WTC11 (cell line): ENCODE measurements at regions not wholly inside any gene's neighbourhood (a gene's known extent, or its start where the extent isn't known, plus 50 kb on each side); places are given as distances from the start of the nearest gene placed in this dataset.

Source experiments
- ATAC-seq: fragments of 200-7000 bp; cut with Tn5 transposase; 2 replicates; pipeline ENCODE4 v1.10.0; 2021; ENCODE audit warnings: mild to moderate bottlenecking, moderate library complexity
- CTCF ChIA-PET: fragments of 300-600 bp; sonication (Branson Sonifier 250); formaldehyde crosslinking; loops from one replicate; lab custom pipeline; 2021; ENCODE audit warnings: antibody characterized with exemption; lab: Charles Lee
- POLR2A ChIA-PET: fragments of 350-600 bp; sonication (Branson Sonifier 250); formaldehyde crosslinking; loops from one replicate; lab custom pipeline; 2021; ENCODE audit warnings: antibody characterized with exemption; lab: Charles Lee
- DNase-seq: peaks from one replicate; pipeline ENCODE4 v3.0.0; 2021; ENCODE audit warnings: low spot score
- H3K27ac Mint-ChIP-seq: 2 replicates; pipeline ENCODE4 v1.8.0; 2021; ENCODE audit warnings: mixed read lengths
- H3K27me3 Mint-ChIP-seq: 2 replicates; pipeline ENCODE4 v1.8.0; 2021; ENCODE audit warnings: low read depth, mild to moderate bottlenecking, moderate library complexity, mixed read lengths
- H3K36me3 Mint-ChIP-seq: 2 replicates; pipeline ENCODE4 v1.8.0; 2021; ENCODE audit warnings: mixed read lengths
- H3K4me1 Mint-ChIP-seq: 2 replicates; pipeline ENCODE4 v1.8.0; 2022; ENCODE audit warnings: mixed read lengths
- H3K4me3 Mint-ChIP-seq: 2 replicates; pipeline ENCODE4 v1.8.0; 2021; ENCODE audit warnings: mild to moderate bottlenecking, moderate library complexity, mixed read lengths
- H3K9me3 Mint-ChIP-seq: 2 replicates; pipeline ENCODE4 v1.8.0; 2021; ENCODE audit warnings: mixed read lengths
- CREM ChIP-seq: sonication (generic); formaldehyde crosslinking; IDR thresholded peaks from 2 replicates; pipeline ENCODE4 v1.8.1; 2022; ENCODE audit warnings: mild to moderate bottlenecking, missing genetic modification reagents, moderate library complexity
- ESRRA ChIP-seq: sonication (generic); formaldehyde crosslinking; IDR thresholded peaks from 2 replicates; pipeline ENCODE4 v1.8.1; 2022; ENCODE audit warnings: mild to moderate bottlenecking, missing genetic modification reagents, borderline replicate concordance
- NR2C2 ChIP-seq: sonication (generic); formaldehyde crosslinking; IDR thresholded peaks from 2 replicates; pipeline ENCODE4 v1.8.0; 2022; ENCODE audit warnings: mild to moderate bottlenecking, missing genetic modification reagents
- NR3C1 ChIP-seq: sonication (generic); formaldehyde crosslinking; conservative IDR thresholded peaks from 2 replicates; pipeline ENCODE4 v1.8.1; 2023; ENCODE audit warnings: low read depth, mild to moderate bottlenecking, missing genetic modification reagents
- SMAD3 ChIP-seq: sonication (generic); formaldehyde crosslinking; IDR thresholded peaks from 2 replicates; pipeline ENCODE4 v1.8.0; 2022; ENCODE audit warnings: missing genetic modification reagents, mild to moderate bottlenecking, borderline replicate concordance
- SOX15 ChIP-seq: fragments of 250-450 bp; sonication (Bioruptor Pico); IDR thresholded peaks from 2 replicates; pipeline ENCODE4 v1.9.0; 2021; ENCODE audit warnings: mild to moderate bottlenecking
- SP1 ChIP-seq: sonication (generic); formaldehyde crosslinking; conservative IDR thresholded peaks from 2 replicates; pipeline ENCODE4 v1.8.1; 2022; ENCODE audit warnings: missing genetic modification reagents
- TP53 ChIP-seq: sonication (generic); formaldehyde crosslinking; IDR thresholded peaks from 2 replicates; pipeline ENCODE4 v1.8.1; 2023; ENCODE audit warnings: mild to moderate bottlenecking, missing genetic modification reagents
- TF ChIP-seq, protein P1 (sequence below): sonication (generic); formaldehyde crosslinking; IDR thresholded peaks from 2 replicates; pipeline ENCODE4 v1.8.0; 2023; ENCODE audit warnings: mild to moderate bottlenecking, missing genetic modification reagents
- TF ChIP-seq, protein P2 (sequence below): fragments of 200-600 bp; IDR thresholded peaks from 2 replicates; pipeline ENCODE4 v1.8.0; 2022; ENCODE audit warnings: antibody characterized with exemption
- TF ChIP-seq, protein P3 (sequence below): sonication (generic); formaldehyde crosslinking; IDR thresholded peaks from 2 replicates; pipeline ENCODE4 v1.8.0; 2022; ENCODE audit warnings: missing genetic modification reagents
- TF ChIP-seq, protein P4 (sequence below): fragments of 250-450 bp; sonication (Bioruptor Pico); IDR thresholded peaks from 2 replicates; pipeline ENCODE4 v1.8.0; 2021; ENCODE audit warnings: mild to moderate bottlenecking
- TF ChIP-seq, protein P5 (sequence below): sonication (generic); formaldehyde crosslinking; IDR thresholded peaks from 2 replicates; pipeline ENCODE4 v1.8.1; 2023; ENCODE audit warnings: mild to moderate bottlenecking, missing genetic modification reagents, borderline replicate concordance
- TF ChIP-seq, protein P6 (sequence below): sonication (generic); formaldehyde crosslinking; IDR thresholded peaks from 2 replicates; pipeline ENCODE4 v1.8.1; 2022; ENCODE audit warnings: mild to moderate bottlenecking, missing genetic modification reagents, moderate library complexity, borderline replicate concordance
- TF ChIP-seq, protein P7 (sequence below): sonication (generic); formaldehyde crosslinking; IDR thresholded peaks from 2 replicates; pipeline ENCODE4 v1.8.0; 2023; ENCODE audit warnings: missing genetic modification reagents

DNA sequence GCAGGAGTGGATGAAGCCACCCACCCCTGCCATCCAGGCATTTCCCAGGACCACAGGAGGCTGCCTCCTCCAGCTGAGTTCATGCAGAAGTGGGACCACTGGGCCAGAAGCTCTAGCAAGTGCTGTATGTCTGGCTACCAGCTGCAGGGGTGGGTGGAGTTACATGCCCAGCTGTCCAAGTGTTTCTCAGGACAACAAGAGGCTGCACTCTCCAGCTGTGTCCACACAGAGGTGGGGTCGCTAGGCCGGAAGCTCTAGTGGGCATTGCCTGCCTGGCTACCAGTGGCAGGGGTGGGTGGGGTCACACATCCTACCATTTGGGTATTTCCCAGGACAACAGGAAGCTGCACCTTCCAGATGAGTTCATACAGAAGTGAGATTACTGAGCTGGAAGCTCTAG, 234.0 kb upstream of the PPP2R3A start (continued):
- TF ChIP-seq, protein P1, sequence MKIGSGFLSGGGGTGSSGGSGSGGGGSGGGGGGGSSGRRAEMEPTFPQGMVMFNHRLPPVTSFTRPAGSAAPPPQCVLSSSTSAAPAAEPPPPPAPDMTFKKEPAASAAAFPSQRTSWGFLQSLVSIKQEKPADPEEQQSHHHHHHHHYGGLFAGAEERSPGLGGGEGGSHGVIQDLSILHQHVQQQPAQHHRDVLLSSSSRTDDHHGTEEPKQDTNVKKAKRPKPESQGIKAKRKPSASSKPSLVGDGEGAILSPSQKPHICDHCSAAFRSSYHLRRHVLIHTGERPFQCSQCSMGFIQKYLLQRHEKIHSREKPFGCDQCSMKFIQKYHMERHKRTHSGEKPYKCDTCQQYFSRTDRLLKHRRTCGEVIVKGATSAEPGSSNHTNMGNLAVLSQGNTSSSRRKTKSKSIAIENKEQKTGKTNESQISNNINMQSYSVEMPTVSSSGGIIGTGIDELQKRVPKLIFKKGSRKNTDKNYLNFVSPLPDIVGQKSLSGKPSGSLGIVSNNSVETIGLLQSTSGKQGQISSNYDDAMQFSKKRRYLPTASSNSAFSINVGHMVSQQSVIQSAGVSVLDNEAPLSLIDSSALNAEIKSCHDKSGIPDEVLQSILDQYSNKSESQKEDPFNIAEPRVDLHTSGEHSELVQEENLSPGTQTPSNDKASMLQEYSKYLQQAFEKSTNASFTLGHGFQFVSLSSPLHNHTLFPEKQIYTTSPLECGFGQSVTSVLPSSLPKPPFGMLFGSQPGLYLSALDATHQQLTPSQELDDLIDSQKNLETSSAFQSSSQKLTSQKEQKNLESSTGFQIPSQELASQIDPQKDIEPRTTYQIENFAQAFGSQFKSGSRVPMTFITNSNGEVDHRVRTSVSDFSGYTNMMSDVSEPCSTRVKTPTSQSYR (CRISPR knock-in tag): no peak

DNA sequence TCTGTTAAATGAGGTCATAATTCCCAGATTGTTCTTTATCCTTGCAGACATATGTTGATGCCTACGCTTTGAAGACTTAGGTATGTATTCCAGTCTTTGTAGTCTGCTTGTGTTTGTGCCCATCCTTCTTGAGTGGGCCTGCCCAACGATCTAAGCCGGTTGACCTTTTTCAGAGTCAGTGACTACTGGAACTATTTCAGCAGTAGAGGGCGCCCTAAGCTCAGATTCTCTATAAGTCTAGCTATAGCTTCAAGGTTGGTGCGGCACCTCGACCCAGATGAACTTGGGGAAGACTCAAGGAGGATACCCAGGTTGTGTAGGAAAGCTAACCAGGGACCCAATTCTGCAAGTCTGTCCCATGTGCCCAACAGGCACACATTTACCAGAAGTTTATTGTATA, 228.8 kb upstream of the PPP2R3A start:
- Mint-ChIP-seq H3K4me1 (peaks cover 13% of the 10 kb centered on the region), H3K27ac (no peak overlapping the region), H3K36me3 (peaks cover 3% of the 10 kb centered on the region), H3K9me3 (peaks cover 18% of the 10 kb centered on the region), H3K4me3 (no peak overlapping the region), H3K27me3 (no peaks in the 10 kb centered on the region)
- ChIA-PET POLR2A (no interaction called here), CTCF (interaction anchor here (0.6 to 2.8 kb wide), 25 partner anchors 9 to 942 kb away, joined by 3 to 40 read pairs (median 5); partner anchors contain the start of genes EPHB1 and PPP2R3A)
- DNase-seq (peak; percentile 76), ATAC-seq (peak; percentile 97)
- TF ChIP-seq, protein P2, sequence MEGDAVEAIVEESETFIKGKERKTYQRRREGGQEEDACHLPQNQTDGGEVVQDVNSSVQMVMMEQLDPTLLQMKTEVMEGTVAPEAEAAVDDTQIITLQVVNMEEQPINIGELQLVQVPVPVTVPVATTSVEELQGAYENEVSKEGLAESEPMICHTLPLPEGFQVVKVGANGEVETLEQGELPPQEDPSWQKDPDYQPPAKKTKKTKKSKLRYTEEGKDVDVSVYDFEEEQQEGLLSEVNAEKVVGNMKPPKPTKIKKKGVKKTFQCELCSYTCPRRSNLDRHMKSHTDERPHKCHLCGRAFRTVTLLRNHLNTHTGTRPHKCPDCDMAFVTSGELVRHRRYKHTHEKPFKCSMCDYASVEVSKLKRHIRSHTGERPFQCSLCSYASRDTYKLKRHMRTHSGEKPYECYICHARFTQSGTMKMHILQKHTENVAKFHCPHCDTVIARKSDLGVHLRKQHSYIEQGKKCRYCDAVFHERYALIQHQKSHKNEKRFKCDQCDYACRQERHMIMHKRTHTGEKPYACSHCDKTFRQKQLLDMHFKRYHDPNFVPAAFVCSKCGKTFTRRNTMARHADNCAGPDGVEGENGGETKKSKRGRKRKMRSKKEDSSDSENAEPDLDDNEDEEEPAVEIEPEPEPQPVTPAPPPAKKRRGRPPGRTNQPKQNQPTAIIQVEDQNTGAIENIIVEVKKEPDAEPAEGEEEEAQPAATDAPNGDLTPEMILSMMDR: peak; percentile 42; the same call in 1 of the 2 replicates
- TF ChIP-seq ESRRA: no peak

DNA sequence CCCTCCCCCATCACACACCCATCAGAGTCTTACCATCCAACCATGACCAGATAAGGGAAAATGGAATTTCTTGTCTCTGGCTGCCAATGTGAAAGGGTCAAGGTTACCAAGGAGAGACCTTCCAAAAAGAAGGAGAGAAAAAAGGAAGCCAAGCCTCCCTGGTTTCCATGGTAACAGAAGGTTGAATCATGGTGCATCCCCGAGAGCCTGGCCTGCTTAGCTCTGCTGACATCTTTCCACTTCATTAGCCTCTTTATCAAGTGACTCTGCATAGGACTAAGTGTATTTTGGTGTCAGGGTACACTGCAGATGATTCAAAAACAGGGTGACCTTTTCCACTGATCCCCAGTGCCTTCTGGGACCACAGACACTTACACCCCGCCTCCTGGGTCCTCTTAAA, 225.7 kb upstream of the PPP2R3A start:
- peaks cover 3% of the 10 kb centered on the region for H3K36me3 Mint-ChIP-seq
- peaks cover 11% of the 10 kb centered on the region for H3K9me3 Mint-ChIP-seq
- no peak overlapping the region for H3K4me3 Mint-ChIP-seq
- H3K27ac Mint-ChIP-seq: no peak overlapping the region
- ChIA-PET CTCF (no interaction called here), POLR2A (no interaction called here)
- H3K4me1 Mint-ChIP-seq: peaks cover 10% of the 10 kb centered on the region
- DNase-seq: no peak
- TF ChIP-seq, protein P3, sequence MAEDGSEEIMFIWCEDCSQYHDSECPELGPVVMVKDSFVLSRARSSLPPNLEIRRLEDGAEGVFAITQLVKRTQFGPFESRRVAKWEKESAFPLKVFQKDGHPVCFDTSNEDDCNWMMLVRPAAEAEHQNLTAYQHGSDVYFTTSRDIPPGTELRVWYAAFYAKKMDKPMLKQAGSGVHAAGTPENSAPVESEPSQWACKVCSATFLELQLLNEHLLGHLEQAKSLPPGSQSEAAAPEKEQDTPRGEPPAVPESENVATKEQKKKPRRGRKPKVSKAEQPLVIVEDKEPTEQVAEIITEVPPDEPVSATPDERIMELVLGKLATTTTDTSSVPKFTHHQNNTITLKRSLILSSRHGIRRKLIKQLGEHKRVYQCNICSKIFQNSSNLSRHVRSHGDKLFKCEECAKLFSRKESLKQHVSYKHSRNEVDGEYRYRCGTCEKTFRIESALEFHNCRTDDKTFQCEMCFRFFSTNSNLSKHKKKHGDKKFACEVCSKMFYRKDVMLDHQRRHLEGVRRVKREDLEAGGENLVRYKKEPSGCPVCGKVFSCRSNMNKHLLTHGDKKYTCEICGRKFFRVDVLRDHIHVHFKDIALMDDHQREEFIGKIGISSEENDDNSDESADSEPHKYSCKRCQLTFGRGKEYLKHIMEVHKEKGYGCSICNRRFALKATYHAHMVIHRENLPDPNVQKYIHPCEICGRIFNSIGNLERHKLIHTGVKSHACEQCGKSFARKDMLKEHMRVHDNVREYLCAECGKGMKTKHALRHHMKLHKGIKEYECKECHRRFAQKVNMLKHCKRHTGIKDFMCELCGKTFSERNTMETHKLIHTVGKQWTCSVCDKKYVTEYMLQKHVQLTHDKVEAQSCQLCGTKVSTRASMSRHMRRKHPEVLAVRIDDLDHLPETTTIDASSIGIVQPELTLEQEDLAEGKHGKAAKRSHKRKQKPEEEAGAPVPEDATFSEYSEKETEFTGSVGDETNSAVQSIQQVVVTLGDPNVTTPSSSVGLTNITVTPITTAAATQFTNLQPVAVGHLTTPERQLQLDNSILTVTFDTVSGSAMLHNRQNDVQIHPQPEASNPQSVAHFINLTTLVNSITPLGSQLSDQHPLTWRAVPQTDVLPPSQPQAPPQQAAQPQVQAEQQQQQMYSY: no peak
- TF ChIP-seq NR3C1 (CRISPR knock-in tag) (no peak), TP53 (CRISPR knock-in tag) (no peak), ESRRA (no peak), CREM (CRISPR knock-in tag) (no peak), NR2C2 (CRISPR knock-in tag) (no peak), SOX15 (CRISPR knock-in tag) (no peak), SMAD3 (CRISPR knock-in tag) (no peak), SP1 (CRISPR knock-in tag) (no peak)
- TF ChIP-seq, protein P4, sequence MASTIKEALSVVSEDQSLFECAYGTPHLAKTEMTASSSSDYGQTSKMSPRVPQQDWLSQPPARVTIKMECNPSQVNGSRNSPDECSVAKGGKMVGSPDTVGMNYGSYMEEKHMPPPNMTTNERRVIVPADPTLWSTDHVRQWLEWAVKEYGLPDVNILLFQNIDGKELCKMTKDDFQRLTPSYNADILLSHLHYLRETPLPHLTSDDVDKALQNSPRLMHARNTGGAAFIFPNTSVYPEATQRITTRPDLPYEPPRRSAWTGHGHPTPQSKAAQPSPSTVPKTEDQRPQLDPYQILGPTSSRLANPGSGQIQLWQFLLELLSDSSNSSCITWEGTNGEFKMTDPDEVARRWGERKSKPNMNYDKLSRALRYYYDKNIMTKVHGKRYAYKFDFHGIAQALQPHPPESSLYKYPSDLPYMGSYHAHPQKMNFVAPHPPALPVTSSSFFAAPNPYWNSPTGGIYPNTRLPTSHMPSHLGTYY (CRISPR knock-in tag): no peak
- TF ChIP-seq, protein P5, sequence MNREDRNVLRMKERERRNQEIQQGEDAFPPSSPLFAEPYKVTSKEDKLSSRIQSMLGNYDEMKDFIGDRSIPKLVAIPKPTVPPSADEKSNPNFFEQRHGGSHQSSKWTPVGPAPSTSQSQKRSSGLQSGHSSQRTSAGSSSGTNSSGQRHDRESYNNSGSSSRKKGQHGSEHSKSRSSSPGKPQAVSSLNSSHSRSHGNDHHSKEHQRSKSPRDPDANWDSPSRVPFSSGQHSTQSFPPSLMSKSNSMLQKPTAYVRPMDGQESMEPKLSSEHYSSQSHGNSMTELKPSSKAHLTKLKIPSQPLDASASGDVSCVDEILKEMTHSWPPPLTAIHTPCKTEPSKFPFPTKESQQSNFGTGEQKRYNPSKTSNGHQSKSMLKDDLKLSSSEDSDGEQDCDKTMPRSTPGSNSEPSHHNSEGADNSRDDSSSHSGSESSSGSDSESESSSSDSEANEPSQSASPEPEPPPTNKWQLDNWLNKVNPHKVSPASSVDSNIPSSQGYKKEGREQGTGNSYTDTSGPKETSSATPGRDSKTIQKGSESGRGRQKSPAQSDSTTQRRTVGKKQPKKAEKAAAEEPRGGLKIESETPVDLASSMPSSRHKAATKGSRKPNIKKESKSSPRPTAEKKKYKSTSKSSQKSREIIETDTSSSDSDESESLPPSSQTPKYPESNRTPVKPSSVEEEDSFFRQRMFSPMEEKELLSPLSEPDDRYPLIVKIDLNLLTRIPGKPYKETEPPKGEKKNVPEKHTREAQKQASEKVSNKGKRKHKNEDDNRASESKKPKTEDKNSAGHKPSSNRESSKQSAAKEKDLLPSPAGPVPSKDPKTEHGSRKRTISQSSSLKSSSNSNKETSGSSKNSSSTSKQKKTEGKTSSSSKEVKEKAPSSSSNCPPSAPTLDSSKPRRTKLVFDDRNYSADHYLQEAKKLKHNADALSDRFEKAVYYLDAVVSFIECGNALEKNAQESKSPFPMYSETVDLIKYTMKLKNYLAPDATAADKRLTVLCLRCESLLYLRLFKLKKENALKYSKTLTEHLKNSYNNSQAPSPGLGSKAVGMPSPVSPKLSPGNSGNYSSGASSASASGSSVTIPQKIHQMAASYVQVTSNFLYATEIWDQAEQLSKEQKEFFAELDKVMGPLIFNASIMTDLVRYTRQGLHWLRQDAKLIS: no peak
- TF ChIP-seq, protein P6, sequence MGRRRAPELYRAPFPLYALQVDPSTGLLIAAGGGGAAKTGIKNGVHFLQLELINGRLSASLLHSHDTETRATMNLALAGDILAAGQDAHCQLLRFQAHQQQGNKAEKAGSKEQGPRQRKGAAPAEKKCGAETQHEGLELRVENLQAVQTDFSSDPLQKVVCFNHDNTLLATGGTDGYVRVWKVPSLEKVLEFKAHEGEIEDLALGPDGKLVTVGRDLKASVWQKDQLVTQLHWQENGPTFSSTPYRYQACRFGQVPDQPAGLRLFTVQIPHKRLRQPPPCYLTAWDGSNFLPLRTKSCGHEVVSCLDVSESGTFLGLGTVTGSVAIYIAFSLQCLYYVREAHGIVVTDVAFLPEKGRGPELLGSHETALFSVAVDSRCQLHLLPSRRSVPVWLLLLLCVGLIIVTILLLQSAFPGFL (CRISPR knock-in tag): no peak
- TF ChIP-seq, protein P7, sequence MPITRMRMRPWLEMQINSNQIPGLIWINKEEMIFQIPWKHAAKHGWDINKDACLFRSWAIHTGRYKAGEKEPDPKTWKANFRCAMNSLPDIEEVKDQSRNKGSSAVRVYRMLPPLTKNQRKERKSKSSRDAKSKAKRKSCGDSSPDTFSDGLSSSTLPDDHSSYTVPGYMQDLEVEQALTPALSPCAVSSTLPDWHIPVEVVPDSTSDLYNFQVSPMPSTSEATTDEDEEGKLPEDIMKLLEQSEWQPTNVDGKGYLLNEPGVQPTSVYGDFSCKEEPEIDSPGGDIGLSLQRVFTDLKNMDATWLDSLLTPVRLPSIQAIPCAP (CRISPR knock-in tag): no peak
- no peak for ATAC-seq
- H3K27me3 Mint-ChIP-seq: no peaks in the 10 kb centered on the region
